ENCODE measurements at regions not wholly inside any gene's neighbourhood (a gene's known extent, or its start where the extent isn't known, plus 50 kb on each side); places are given as distances from the start of the nearest gene placed in this dataset.
"Not testable (repeated sequence)": the region's sequence is repeated elsewhere in the genome, so short reads cannot be mapped to it uniquely, and the experiment has no call there.

- DNase-seq, result no peak
These were observed 759.4 kb upstream of the GBE1 start for GRCh38 chr3:82520846-82521245.

DNA sequence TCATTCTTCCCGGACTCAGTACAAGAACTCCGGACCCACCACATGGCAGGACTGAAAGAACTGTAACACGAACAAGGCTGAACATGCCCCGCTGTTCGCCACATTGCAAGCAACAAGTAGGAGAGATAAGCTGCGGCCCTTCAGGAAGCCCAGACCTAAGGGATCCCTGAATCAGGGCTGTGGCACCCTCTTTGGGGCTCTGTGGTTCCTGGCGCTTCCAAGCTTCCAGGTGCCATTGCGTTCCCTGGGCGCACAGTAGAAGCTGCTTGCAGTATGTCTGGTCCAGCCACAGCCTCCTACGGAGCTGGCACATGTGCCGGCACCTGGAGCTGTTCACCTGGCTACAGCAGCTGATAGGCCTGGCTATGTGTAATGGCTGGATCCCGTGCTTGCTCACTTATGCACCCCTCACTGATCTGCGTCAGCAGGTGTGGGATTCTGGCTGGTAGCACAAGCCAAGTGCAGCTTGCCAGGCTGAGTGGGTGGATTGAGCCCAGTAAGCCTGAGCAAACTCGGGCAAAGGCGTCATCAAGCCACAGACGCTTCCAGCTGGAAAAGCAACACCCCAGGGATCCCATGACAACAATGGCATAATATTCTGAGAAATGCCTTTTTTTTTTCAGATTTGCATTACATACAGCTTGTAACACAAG lies 748.6 kb upstream of the GBE1 start:
- DNase-seq, result peak in 35 of 58 donors; percentile 2 to 62 (median 29)

DNA sequence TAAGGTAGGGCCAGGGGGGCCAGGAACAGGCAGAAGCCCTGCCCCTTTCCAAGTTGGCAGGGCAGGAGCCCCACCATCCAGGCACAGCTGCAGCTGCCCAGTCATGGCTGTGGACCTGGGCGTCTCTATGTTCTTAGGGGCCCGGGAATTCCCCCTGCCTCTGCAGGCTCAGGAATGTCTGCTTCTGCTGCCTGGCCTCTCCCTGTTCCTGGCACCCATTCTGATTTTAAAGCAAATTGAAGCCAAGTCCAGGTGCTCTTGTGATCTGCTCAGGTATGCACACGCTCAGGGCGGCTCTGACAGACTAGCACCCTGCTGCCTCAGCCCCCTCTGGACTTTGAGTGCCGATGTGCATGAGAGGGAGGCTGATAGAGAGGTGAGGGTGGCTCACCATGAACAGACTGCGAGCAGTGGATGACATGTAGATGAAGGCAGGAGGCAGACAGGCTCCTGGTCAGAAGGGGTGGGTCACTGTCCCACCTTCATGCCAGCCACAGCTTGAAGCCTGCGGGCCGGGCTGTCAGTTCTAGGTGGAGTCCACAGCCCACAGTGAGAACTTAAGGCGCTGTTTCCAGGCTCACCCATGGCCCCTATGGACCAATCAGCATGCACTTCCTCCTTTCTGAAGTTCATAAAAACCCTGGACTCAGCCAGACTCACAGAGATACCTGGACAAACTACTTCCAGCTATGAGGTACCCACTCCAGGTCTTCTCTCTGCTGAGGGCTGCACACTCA lies 747.8 kb upstream of the GBE1 start:
- DNase-seq, result no peak

DNA sequence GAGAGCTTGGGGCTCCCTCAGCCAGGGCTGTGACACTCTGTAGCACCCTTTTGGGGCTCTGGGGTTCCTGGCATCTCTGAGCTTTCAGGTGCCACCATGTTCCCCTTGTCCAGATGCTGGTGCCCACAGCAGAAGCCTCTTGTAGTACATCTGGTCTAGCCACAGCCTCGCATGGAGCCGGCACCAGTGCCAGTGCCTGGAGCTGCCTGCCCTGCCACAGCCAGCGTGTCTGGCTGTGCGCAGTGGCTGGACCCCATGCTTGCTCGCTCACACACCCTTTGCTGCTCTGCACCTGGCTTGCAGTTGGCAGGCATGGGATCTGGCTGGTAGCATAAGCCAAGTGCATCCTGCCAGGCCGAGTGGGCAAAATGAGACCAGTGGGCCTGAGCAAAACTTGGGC lies 744.8 kb upstream of the GBE1 start:
- no peak for DNase-seq

- no peak for DNase-seq
These were observed 743.8 kb upstream of the GBE1 start for GRCh38 chr3:82505079-82505756.

- no peak for DNase-seq
These were observed 736.7 kb upstream of the GBE1 start for GRCh38 chr3:82498186-82498585.

DNA sequence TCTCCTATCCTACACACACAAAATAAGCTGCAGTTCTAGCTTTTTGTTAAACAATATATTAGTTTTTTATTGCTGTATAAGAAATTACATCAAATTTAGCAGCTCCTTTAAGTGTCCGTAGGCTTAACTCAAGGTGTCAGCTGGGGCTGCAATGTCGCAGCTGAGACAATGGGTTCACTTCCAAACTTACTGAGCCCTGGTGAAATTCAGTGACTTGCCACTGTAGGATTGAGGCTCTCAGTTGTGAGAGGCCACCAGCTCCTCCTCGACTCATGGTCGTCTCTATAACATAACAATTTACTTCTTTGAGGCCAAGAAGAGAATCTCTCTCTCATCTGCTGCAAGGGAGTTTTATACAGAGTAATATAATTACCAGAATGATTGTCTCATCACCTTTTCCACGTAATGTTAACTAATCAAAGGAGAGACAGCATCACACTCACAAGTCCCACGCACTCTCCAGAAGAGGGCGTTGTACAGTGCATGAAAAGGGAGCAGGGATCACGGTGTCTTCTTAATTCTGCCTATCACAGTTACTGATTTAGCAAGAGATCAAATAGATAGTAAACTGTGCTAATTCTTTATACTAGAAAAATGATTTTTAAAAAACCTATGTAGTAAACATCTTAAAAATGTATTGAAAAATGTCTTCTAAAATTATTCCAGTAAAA lies 735.6 kb upstream of the GBE1 start:
- no peak for DNase-seq

DNA sequence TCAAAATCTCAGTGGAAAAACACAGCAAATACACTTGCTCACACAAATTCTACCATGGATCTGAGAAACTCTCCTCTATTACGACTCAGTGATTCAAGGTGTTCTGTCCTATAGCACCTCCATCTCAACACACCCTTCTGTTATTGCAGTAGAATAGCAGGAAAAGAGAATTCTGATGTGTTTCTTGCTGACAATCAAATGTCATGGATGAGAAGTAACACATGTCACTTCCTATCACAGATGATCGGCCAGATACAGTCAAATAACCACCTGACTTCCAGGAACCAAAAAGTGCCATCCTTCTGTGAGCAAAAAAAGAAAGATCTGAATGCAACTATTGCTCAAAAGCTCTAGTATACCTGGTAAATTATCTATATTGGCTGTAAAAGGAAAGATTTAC lies 734.2 kb upstream of the GBE1 start:
- no peak for DNase-seq

DNA sequence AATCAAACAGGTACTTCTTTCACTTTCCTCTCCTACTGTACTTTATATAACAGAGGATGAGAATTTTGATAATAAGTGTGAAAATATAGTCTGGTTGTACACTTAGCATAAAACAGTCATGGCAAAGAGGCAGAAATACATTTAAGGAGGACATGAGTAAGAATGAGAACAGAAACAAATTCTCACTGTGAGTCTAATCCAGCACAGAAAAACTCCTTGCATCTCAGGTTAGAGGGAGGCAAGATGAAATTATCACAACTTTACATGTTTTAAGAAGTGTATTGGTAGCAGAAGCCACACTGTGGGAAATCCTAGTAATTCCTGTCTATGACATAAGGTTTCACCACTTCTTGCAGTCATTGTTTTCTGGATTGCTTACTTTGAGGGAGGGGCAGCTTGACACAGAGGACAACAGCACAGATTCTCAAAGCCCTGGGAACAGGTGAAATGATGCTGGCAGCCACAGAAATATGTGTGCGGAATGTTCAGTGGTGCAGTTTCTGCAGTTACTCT lies 733.6 kb upstream of the GBE1 start:
- DNase-seq, result no peak

DNA sequence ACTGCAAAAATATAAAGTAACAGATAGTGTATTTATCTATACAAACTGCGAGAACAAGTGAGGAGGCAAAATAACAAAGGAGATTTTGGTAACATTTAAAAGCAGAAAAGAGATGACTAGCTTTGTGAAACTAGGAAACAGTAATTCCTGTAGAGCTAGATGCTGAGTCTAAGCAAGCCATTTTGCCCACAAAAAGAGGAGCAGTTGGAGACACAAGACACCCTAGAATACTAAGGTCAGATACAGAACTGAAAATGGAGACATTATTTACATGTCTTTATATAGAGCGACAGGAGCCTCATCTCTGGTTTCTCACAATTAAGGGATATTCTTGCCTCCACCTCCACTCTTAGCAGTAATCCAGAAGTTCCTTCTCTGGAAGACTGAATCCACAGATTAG lies 732.4 kb upstream of the GBE1 start:
- DNase-seq, result no peak

- DNase-seq, result no peak
These were observed 713.9 kb upstream of the GBE1 start for GRCh38 chr3:82475306-82475705.

DNA sequence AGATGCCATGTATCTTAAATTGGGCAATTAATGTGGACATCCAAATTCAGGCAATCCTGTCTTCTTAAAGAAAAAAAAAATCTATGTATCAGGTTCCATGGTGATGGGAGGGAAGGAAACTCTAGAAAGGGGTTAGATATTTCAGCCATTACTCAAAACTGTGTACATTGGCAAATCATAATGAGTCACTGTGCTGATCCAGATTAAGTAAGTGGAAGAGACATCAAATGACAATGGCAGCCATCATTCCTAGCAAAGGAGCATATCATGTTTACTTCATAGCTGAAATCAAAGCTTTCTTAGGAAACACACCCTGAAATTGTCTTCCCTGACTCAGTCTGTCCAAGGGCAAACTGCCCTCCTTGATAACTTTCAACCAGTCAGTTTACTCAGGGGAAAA lies 713.3 kb upstream of the GBE1 start:
- DNase-seq, result no peak

GRCh38 chr3:82473864-82474541 lies 712.6 kb upstream of the GBE1 start:
- DNase-seq, result no peak

DNA sequence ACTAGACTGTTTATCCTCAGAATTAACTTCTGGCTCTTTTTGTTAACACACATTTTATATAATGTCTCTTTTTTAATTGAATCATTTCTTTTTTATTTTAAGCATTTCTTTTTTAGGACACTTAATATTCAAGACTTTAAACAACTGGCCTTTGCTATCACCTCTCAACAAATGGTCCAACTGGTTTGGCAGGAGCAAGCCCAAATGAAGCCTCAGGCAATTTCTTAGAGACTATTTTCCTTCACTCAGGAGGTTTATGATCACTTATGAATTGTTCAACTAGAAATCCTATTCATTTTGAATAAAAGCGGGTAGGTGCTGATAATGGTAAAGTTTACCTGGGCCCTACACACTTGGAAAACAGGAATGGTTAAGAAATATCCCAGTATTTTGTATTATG lies 705.6 kb upstream of the GBE1 start:
- no peak for DNase-seq

DNA sequence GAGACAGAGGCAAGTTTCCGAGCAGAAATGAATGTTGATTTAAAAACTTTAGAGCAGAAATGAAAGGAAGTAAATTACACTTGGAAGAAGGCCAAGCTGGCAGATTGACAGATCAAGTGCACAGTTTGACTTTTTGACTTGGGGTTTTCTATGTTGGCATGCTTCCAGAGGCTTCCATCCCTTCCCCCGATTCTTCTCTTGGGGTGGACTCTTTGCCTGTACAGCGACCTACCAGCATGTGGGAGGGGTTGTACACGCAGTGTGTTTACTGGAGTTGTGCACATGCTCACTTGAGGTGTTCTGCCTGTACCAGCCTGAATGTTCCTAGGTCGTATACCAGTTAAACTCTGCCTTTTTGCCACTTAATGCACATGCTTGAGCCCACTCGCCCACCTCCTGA lies 701.5 kb upstream of the GBE1 start:
- DNase-seq, result no peak

DNA sequence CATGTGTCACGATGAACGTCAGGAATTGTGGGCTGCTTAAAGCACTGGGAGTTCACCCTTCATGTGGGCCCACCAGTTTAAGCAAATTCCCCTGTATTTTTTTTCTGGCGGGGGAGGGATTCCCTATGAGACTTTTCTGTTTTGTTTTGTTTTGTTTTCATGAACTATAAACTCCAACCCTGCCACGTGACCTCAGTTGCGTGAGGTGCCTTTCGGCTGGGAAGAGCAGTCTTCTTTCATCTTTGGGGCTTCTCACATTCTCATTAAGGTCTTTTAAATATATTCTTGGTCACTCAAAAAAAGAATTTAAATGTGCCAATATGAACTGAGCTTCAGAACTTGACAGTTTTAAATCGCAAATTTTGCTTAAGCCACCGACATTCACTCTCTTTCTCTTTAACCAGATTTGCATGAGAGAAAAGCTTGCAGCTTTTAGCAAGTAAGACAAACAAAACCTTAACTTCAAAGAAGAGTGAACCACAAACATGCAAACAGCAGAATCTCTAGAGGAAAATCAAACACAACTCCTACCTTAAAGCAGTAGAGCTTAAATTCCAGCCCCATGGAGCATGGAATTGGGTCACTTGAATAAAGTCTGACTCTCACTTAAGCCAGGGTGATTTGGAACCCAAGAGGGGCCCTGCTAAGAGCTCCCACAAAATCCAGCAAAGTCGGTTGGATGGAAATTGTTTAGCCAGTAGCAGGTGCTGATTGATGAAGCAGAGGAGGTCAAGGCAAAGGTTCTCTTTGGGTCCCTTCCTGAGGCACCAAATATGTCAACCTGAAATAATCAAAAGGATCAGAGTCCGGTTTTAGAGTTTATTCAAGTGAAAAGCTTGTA lies 699.8 kb upstream of the GBE1 start:
- DNase-seq, result no peak

GRCh38 chr3:82448320-82448719 lies 686.9 kb upstream of the GBE1 start:
- no peak for DNase-seq

DNA sequence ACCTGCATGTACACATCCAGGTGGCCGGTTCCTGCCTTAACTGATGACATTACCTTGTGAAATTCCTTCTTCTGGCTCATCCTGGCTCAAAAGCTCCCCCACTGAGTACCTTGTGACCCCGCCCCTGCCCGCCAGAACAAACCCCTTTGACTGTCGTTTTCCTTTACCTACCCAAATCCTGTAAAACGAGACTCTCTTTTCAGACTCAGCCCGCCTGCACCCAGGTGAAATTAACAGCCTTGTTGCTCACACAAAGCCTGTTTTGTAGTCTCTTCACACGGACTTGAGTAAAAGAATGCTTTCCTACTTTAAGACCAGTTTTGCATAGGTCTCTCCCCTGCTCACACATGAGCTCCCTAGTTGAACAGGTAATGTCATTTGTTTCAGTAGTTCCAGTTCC lies 667.4 kb upstream of the GBE1 start:
- not testable (repeated sequence) for DNase-seq

DNA sequence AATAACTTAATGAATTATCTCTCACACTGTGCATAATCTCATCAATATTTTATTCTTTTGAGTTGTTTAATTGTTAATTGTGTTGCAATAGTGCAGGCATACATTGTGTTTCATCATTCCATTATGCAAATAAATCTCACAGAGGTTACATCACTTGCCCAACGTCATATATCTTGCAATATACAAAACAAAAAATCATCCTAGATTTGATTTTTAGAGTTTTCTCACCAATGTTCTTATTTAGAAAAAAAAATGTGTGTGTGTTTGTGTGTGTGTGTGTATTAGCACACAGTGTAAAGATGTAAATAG lies 662.5 kb upstream of the GBE1 start:
- no peak for DNase-seq

GRCh38 chr3:82423268-82424030 lies 662.0 kb upstream of the GBE1 start:
- DNase-seq, result no peak

All from anterior cingulate cortex (tissue), 58 donors.